COLO829 (cell line): ENCODE measurements at regions not wholly inside any gene's neighbourhood (a gene's known extent, or its start where the extent isn't known, plus 50 kb on each side); places are given as distances from the start of the nearest gene placed in this dataset.

ENCODE experiments used
- DNase-seq: peaks from one replicate; pipeline ENCODE4 v3.0.0; 2012; ENCODE audit warnings: low spot score

- no peak for DNase-seq
Measured at GRCh38 chr2:142236181-142236580, 105.4 kb upstream of the LRP1B start.

GRCh38 chr2:142234741-142235140 lies 103.9 kb upstream of the LRP1B start:
- no peak for DNase-seq

- DNase-seq: no peak
Measured at GRCh38 chr2:142223309-142223708, 92.5 kb upstream of the LRP1B start.

GRCh38 chr2:142222715-142223114 lies 91.9 kb upstream of the LRP1B start:
- DNase-seq: no peak

- no peak for DNase-seq
Measured at GRCh38 chr2:142220901-142221300, 90.1 kb upstream of the LRP1B start.

GRCh38 chr2:142220239-142220638 lies 89.4 kb upstream of the LRP1B start:
- DNase-seq: no peak

GRCh38 chr2:142218471-142218870 lies 87.7 kb upstream of the LRP1B start:
- DNase-seq: no peak

GRCh38 chr2:142217804-142218203 lies 87.0 kb upstream of the LRP1B start:
- DNase-seq: no peak

- DNase-seq: no peak
Measured at GRCh38 chr2:142200062-142200461, 69.2 kb upstream of the LRP1B start.

GRCh38 chr2:142199073-142199472 lies 68.3 kb upstream of the LRP1B start:
- no peak for DNase-seq

- no peak for DNase-seq
Measured at GRCh38 chr2:142190805-142191204, 60.0 kb upstream of the LRP1B start.

GRCh38 chr2:142189501-142189900 lies 58.7 kb upstream of the LRP1B start:
- DNase-seq: no peak

GRCh38 chr2:142188562-142188961 lies 57.7 kb upstream of the LRP1B start:
- DNase-seq: no peak

- no peak for DNase-seq
Measured at GRCh38 chr2:142180820-142181533, 50.2 kb upstream of the LRP1B start.
